ENCODE measurements at regions not wholly inside any gene's neighbourhood (a gene's known extent, or its start where the extent isn't known, plus 50 kb on each side); places are given as distances from the start of the nearest gene placed in this dataset.
"Not testable (repeated sequence)": the region's sequence is repeated elsewhere in the genome, so short reads cannot be mapped to it uniquely, and the experiment has no call there.

GRCh38 chr3:10625323-10625722, 119.9 kb upstream of the ATP2B2 start:
- DNase-seq (ENCODE audit: low read depth, low spot score), result no peak

GRCh38 chr3:10627884-10628572, 122.6 kb upstream of the ATP2B2 start:
- peak; percentile 81 for DNase-seq (ENCODE audit: low read depth, low spot score)

GRCh38 chr3:10628891-10629670, 123.7 kb upstream of the ATP2B2 start:
- no peak for DNase-seq (ENCODE audit: low read depth, low spot score)

- DNase-seq (ENCODE audit: low read depth, low spot score), result no peak
Measured at GRCh38 chr3:10629671-10630040, 124.3 kb upstream of the ATP2B2 start.

GRCh38 chr3:10631224-10631623, 125.8 kb upstream of the ATP2B2 start:
- DNase-seq (ENCODE audit: low read depth, low spot score), result no peak

- DNase-seq (ENCODE audit: low read depth, low spot score), result no peak
Measured at GRCh38 chr3:10632125-10632524, 126.7 kb upstream of the ATP2B2 start.

GRCh38 chr3:10632741-10633140, 127.4 kb upstream of the ATP2B2 start:
- no peak for DNase-seq (ENCODE audit: low read depth, low spot score)

- no peak for DNase-seq (ENCODE audit: low read depth, low spot score)
Measured at GRCh38 chr3:10635446-10636076, 130.2 kb upstream of the ATP2B2 start.

GRCh38 chr3:10637342-10637741, 132.0 kb upstream of the ATP2B2 start:
- DNase-seq (ENCODE audit: low read depth, low spot score), result no peak

- DNase-seq (ENCODE audit: low read depth, low spot score), result no peak
Measured at GRCh38 chr3:10638466-10638865, 133.1 kb upstream of the ATP2B2 start.

GRCh38 chr3:10641760-10642159, 136.4 kb upstream of the ATP2B2 start:
- no peak for DNase-seq (ENCODE audit: low read depth, low spot score)

- DNase-seq (ENCODE audit: low read depth, low spot score), result no peak
Measured at GRCh38 chr3:10644189-10644588, 138.8 kb upstream of the ATP2B2 start.

- no peak for DNase-seq (ENCODE audit: low read depth, low spot score)
Measured at GRCh38 chr3:10645800-10646199, 140.4 kb upstream of the ATP2B2 start.

- DNase-seq (ENCODE audit: low read depth, low spot score), result no peak
Measured at GRCh38 chr3:10646531-10647335, 141.3 kb upstream of the ATP2B2 start.

GRCh38 chr3:10647376-10647775, 142.0 kb upstream of the ATP2B2 start:
- DNase-seq (ENCODE audit: low read depth, low spot score), result no peak

GRCh38 chr3:10648181-10648580, 142.8 kb upstream of the ATP2B2 start:
- no peak for DNase-seq (ENCODE audit: low read depth, low spot score)

- not testable (repeated sequence) for DNase-seq (ENCODE audit: low read depth, low spot score)
Measured at GRCh38 chr3:10649463-10649862, 144.1 kb upstream of the ATP2B2 start.

GRCh38 chr3:10651506-10651905, 146.1 kb upstream of the ATP2B2 start:
- DNase-seq (ENCODE audit: low read depth, low spot score), result no peak

- no peak for DNase-seq (ENCODE audit: low read depth, low spot score)
Measured at GRCh38 chr3:10653241-10653640, 147.9 kb upstream of the ATP2B2 start.

- DNase-seq (ENCODE audit: low read depth, low spot score), result no peak
Measured at GRCh38 chr3:10653866-10654611, 148.7 kb upstream of the ATP2B2 start.

- no peak for DNase-seq (ENCODE audit: low read depth, low spot score)
Measured at GRCh38 chr3:10655105-10655504, 149.7 kb upstream of the ATP2B2 start.

Measured in ELF-1 (cell line).